Activated CD4-positive, alpha-beta T cell treated with anti-CD3 and anti-CD28 coated beads, Interleukin-2, amount 50 U/mL, for 48 hours (primary cell): ENCODE measurements at regions not wholly inside any gene's neighbourhood (a gene's known extent, or its start where the extent isn't known, plus 50 kb on each side); places are given as distances from the start of the nearest gene placed in this dataset.
"Not testable (repeated sequence)": the region's sequence is repeated elsewhere in the genome, so short reads cannot be mapped to it uniquely, and the experiment has no call there.

Experiments used
- DNase-seq, 2 experiments: peaks; one replicate each; pipeline ENCODE4 v3.0.0-alpha.2; 2020

DNA sequence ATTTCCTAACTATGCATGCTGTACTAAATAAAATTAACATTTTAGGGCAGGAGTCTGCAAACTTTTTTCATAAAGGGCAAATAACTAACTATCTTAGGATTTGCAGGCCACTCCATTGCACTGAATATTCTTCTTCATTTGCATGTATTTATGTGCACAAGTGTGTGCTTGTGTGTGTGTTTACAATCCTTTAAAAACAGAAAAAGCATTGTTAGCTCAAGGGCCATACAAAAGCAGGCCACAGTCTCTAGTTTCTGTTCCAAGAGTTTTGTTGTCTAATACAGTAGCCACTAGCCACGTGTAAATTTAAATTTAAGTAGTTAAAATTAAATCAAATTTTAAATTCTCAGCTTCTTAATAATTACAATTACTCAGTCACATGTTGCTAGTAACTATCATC is 621.8 kb downstream of the TMA16 start:
- DNase-seq: no peak

DNA sequence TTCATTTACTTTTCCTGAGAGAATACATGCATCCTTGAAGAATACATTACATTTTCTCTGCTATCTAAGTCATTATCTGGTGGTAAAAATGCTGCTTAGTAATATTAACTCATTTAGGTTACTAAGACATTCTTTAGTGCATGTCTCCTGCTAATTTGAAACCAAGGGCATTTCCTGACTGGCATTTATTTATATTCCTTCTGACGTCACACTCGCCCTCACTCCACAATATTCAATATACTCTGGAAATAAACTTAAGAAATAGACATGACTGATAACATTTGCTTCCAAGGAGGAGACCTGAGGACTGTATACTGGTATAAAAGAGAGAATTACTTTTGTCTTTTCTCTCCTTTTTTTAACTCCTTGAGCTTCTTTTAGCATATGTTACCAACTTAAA is 619.5 kb upstream of the SMIM31 start:
- no peak for DNase-seq

DNA sequence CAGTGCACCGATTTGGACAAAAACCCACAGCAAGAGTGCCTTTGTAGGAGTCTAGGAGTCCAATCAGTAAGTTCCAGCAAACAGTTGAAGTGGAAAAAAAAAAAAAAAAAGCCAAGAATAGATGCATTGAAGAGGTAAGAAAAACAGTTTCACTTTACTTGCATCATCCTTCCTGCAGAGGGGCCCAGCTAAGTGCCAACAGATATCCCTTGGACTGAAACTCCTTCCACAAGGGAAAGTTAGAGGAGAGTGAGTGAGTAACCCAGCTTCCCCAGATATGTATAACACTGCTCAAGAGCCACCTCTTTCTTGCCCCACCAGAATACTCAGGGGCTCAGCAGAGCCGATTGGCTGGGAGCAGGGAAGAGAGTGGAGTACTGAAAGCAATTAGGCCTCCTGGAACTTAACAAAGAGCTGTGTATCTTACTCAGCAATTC is 617.7 kb upstream of the SMIM31 start:
- DNase-seq: no peak

DNA sequence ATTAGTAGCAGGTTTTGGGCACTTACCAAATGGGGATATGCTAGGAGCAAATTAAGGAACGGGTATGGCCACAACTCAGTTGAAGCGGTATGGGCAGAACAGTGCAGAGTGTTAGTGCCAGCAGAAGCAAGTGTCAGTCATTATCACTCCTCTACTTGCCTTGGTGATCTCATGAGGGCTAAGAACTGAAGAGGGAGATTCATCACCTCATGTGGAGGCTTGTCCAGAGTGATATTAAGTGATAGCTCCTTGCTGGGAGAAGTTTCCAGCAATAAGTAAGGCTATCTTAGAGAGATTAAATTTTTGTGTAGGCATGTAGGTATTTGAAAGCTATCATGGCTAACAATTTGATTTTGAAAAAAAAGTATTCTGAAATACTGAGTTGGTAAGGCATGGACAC is 615.4 kb upstream of the SMIM31 start:
- DNase-seq: no peak

DNA sequence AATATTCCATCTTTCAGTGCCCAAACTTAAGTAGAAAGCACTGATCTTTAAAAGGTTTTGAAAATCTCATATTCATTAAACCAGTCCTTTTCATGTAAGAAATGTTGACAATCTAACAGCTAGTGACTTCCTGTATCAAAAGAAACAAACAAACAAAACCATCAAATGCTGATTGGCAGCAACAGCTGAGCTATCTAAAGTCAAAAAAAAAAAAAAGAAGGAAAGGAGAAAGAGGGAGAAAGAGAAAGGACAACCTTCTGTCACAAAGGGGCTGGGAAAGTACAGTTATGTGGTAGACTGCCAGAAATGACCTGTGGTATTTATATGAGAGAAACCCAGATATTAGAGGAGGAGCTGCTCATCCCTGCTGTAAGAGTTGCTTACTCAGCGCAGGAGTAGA is 614.6 kb upstream of the SMIM31 start:
- no peak for DNase-seq

DNA sequence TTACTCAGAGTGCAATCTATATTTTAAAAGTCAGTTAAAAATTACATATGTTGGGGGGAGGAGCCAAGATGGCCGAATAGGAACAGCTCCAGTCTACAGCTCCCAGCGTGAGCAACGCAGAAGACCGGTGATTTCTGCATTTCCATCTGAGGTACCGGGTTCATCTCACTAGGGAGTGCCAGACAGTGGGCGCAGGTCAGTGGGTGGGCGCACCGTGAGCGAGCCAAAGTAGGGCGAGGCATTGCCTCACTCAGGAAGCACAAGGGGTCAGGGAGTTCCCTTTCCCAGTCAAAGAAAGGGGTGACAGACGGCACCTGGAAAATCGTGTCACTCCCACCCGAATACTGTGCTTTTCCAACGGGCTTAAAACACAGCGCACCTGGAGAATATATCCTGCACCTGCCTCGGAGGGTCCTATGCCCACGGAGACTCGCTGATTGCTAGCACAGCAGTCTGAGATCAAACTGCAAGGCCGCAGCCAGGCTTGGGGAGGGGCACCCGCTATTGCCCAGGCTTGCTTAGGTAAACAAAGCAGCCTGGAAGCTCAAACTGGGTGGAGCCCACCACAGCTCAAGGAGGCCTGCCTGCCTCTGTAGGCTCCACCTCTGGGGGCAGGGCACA is 612.1 kb upstream of the SMIM31 start:
- DNase-seq: not testable (repeated sequence)

DNA sequence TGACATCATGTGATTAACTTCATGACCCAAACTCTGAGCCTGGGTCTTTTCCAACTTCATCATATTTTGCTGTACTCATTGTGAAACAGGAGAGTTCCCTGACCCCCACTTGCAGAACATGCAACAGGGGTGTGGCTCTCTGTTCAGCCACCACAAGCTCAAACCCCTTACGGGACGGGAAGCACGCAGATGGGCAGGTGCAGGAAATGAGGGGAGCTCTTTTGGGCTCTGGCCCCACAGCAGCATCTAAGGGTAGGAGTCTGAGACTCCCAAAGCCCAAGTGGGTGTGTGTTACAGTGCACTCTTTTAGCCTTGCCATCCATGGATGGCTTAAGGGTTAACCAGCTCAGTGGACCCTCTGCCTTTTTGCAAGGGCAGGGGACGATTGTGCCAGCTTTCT is 599.5 kb upstream of the SMIM31 start:
- no peak for DNase-seq

DNA sequence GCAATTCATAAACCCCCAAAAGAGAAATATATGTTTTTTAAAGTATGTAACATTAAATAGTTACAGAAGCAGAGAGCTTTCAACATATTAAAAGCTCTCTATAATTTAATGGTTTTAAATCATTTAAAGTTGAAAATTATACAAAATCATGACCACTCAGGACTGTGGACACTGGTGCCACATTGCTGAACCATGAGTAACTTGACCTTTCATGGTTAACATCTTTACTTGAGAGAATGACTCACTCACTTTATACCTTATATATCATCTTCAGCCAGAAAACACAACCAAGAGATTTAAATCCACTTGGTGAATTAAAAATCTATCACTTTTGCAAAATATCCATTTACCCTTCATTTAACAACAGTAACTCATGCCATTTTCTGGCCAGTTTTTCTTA is 584.3 kb upstream of the SMIM31 start:
- no peak for DNase-seq

DNA sequence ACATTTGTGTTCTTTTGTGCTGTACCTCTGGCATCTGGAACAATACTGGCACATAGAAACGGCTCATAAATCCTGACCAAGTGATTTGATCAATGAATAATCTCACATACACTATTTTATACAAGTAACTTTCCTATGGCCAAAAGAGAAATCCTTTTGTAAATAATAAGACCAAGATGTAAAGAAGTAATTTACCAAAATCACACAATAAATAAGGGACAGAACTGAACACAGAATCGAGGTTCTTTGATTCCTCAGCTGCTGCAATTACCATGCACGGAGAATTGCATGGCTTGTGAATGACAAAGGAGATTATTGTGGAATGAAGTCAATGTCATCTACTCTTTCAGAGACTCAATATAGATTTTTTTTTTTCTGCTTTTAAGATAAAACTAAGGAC is 576.8 kb upstream of the SMIM31 start:
- no peak for DNase-seq

DNA sequence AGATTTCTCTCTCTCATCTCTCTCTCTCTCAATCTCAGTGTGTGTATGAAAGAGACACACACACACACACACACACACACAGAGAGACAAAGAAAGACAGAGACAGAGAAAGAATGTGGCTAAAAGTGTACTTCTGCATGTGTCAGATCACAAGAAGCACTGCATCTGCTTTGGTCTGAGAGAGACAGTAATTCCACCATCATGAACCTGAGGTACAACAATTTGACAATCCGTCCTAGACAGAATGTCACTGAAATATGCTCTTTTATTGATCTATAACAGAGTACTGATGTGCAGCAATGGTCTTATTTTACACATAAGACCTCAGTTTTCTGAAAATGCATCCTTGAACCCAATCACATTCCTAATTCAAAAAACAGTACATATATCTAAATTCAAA is 576.2 kb upstream of the SMIM31 start:
- DNase-seq: no peak

DNA sequence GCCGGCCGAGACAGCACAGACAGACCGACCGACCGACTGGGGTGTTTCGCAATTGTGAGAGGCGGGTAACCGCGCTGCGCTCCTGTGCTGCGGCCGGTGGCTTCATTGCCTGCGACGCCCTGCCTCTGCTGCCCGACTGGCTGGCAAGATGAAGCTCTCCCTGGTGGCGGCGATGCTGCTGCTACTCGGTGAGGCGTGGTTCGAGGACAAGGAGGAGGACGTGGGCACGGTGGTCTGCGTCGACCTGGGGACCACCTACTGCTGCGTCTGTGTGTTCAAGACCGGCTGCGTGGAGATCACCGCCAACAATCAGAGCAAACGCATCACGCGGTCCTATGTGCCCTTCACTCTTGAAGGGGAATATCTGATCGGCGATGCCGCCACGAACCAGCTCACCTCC is 565.7 kb upstream of the SMIM31 start:
- no peak for DNase-seq

DNA sequence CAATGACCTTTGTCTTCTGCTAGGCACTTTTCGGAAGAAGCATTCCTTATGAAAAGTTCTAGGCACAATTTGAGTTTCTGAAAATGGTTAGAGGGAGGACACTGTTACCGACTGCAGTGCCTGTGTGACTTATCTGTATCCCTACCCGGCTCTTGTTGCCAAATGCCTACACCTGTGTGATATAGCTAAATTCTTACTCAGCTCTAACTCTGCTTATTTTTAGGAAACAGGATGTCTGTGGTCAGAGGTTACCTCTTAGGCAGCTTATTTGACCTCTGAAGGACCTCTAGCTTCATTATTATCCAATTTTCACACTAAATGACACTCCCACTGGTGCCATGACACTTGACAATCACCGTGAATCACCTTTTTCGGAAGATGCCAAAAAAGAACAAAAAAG is 561.1 kb upstream of the SMIM31 start:
- no peak for DNase-seq

DNA sequence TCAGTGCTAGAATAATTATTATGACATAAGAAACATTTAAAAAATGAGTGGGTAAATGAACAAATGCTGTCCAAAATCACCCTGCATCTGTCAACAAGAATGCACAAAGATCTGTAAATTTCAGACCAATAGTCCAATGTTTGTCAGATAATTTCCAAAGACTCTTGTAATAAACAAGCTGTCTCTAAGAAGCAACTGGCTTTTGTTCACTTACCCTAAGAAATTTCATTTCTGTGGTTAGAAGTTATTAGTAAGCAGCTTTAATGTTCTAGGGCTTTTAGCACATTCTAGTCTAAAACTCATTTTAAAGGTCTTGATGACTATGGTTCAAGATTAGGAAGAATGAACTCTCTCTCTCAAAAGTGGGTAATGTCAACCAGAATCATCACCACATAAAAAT is 560.3 kb upstream of the SMIM31 start:
- DNase-seq: no peak

DNA sequence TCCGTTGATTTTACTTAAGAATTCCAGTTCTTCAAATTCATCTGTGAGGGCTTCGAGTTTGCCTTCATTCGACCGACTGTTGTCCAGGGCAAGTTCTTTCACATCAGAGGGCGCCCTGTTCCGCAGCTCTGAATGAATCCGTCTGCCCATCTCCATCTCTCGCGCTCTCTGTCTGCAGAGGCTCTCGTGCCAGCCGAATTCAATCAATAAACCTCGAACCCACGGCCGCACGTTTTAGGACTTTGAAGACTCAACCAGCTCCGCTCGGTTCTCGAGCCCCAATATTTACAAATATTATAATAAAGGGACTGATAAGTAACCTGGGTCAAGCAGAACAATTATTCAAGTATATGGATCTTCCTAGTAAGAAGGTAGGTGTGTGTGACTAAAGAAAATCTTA is 556.4 kb upstream of the SMIM31 start:
- DNase-seq: no peak

DNA sequence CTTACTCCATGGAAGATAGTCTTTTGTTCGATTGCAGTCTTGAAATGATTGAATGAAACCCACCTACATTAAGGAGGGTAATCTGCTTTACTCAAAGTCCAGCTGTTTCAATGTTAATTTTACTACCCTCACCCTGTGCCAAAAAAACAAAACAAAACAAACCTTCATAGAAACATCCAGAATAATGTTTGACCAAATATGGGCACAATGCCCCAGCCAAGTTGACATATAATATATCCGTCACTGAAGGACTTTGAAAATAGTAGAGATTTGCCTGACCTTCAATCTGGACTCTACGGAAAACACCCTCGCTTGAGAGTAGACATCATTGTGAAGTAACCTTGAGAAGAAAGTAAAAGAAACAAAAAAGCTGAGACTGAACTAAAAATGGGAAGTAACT is 550.5 kb upstream of the SMIM31 start:
- DNase-seq: no peak

DNA sequence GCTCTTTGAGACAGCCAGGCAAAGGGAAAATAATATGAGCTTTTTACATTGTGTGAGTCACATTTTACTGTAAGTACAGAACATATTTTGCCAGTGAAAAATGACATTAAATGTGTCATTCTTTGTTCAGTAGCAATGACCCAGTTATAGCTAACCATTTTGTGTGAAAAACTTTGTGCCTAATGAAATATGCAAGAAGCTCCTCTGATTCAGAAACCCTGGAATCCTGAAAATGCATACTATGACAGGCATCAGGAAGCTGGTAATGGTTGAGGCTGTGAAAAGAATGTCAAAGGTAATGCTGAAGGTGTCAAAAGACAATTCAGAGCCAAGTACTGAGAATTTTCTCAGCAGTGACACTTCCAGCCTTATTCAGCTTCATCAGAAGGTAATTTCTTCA is 549.5 kb upstream of the SMIM31 start:
- DNase-seq: no peak

DNA sequence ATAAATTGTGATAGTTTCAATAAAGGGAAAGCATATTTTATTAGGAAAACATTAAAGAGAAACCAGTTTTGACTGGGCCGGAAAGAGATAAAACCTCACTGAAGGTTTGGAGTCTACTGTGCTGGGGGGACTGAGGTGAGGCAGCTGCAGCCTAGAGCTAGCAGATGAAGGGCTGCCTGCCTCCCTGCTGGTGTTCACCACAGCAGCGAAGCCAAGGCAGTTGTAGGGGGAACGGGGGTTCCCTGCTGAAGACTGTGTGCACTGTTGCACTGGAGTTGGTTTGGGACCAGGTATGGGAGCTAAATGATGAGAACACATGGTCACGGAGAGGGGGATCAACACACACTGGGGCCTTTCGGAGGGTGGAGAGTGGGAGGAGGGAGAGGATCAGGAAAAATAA is 546.5 kb upstream of the SMIM31 start:
- no peak for DNase-seq

DNA sequence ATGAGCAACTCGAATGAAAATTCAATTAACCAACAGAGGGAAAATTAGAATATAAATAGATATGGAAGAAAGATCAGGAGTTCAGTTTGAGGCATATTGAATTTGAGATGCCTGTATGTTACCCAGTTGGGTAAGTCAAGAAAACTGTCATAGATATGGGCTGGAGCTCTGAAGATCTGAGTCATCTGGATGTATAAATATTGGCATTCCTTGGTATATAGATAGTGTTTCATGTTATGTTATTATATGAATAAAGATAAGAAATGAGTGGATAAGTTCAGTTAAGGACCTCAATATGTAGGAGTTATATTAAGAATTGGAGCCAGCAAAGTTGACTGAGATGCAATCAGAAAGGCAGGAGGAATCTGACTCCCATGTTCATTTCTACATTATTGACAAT is 543.6 kb upstream of the SMIM31 start:
- no peak for DNase-seq

DNA sequence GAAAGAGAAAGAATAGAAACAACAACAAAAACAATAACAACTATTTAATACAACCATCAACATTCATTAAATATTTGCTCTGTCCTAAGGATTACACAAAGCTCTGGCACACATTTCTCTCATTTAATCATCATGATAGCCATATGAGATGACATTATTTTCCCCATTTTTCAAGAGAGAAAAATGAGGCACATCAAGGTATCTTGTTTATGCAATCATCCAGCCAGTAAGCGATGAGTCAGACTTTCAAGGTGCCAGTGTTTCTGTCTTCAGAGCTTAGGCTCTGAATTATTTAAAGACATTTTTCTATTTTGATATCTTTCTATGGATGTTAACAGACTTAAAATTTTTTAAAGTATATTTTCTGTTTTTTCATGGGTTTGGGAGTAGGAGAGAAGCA is 541.8 kb upstream of the SMIM31 start:
- no peak for DNase-seq

DNA sequence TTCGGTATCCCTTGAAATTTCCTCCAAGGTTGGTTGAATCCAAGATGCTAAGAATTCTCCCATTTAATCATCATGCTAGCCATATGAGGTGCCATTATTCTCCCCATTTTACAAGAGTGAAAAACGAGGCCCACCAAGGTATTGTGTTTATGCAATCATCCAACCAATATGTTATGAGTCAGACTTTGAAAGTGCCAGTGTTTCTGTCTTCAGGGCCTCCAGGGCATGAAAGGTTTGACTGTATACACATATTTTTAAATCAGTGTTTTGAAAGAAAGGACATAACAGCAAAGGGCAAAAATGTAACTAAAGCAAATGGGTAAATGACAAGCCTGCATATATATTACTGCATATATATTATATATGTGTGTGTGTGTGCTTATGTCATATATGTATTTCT is 541.2 kb upstream of the SMIM31 start:
- no peak for DNase-seq

DNA sequence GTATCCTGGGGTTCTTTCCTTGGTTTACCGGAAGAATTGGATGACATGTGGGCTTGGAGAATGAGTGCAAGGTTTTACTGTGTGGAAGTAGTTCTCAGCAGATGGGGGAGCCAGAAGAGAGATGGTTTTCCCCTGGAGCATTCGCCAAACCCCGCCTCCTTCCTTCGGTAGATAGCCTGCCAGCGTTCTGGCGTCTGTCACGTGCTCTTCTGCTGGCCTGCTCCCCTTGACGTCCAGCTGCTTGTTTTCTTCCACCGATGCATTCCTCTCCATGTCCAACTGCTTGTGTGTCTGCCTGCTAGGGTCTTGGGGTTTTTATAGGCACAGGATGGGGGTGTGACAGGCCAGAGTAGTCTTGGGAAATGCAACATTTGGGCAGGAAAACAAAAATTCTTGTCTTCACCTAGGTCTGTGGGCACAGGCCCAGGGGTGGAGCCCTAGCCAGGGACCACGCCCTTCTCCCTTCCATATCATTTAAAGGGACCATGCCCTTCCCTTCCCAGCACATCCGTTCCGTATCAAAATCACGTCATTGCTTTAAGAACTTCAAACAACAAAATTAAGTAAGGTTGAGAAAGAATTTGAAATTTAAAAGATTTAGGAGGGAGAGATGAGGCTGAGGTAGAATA is 538.7 kb upstream of the SMIM31 start:
- DNase-seq: no peak

DNA sequence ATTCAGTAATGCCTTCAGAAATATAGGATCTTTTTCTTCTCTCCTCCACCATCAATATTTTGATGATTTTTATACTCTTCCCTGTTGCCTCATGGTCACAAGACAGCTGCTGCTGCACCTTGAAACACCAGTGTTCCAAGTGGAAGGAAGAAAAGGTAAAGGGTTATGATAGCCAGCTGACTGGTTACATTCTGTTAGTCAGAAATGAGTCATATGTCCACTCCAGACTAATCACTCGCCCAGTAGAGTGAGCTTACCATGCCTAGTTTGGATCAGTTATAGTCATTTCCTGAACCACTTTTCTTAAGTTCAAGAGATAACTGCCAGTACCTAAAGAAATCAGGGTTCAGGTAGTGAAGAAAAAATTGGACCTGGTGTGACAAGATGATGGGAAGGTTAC is 532.3 kb upstream of the SMIM31 start:
- DNase-seq: no peak

DNA sequence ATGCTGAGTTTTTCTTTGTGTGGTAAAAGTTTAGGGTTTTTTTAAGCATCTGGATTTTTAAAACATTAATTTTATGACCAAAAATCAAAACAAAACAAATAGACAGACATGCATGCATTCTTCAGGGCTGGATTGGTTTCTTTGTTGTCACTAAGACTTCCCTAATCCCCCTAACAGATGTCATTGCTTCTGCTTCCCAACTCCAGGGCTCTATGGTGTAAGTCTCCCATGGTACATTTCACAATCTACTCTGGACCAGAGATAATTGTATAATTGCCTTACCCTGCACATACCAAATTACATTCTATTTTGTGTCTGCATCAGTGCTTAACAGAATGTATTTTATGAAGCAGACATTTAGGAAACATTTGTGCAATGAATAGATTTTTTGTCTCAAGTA is 529.1 kb upstream of the SMIM31 start:
- no peak for DNase-seq

DNA sequence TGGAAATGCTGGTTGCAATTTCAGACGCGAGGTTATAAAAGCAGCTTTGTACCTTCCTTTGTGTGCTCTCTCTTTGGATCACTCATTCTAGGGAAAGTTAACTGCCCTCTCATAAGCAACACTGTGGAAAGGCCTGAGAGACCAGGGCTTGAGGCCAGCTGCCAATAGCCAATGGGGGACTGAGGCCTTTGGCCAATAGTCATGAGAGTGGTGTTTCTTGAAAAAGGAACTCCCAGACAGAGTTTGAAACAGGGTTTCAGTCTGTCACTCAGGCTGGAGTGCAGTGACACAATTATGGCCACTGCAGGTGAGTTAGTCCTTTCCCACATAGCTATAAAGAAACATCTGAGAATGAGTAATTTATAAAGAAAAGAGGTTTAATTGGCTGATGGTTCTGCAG is 524.7 kb upstream of the SMIM31 start:
- no peak for DNase-seq

DNA sequence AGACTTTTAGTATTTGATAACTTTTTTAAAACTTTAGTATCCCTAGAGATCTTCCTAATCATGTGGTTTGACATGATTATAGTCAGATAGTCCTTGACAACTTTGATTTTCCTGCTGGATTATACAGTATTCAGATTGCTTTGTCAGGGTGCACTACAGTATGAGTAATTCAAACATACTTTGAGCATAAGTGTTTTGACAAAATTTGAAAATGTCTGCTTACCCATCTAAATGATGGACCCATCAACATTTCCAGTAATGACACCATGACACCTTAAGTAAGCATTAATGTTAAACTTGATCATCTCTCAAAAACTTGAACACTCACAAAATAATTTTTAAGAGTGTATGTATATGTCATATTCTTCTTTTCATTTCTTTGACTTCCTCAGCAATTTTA is 514.5 kb upstream of the SMIM31 start:
- DNase-seq: no peak
